WERI-Rb-1 (cell line): ENCODE measurements at regions not wholly inside any gene's neighbourhood (a gene's known extent, or its start where the extent isn't known, plus 50 kb on each side); places are given as distances from the start of the nearest gene placed in this dataset.

Source experiments
- DNase-seq: peaks from one replicate; pipeline ENCODE4 v3.0.0-alpha.2; 2020
- H3K27ac ChIP-seq: fragments of 250-450 bp; sonication (Bioruptor Pico); 2 replicates; pipeline ENCODE4 v1.5.1; 2020; ENCODE audit warnings: mild to moderate bottlenecking, moderate library complexity
- H3K27me3 ChIP-seq: fragments of 250-450 bp; sonication (Bioruptor Pico); 2 replicates; pipeline ENCODE4 v1.5.1; 2021; ENCODE audit warnings: mild to moderate bottlenecking, low read depth, moderate library complexity; ENCODE audit not compliant: insufficient read depth, severe bottlenecking
- H3K36me3 ChIP-seq: fragments of 250-450 bp; sonication (Bioruptor Pico); 2 replicates; pipeline ENCODE4 v1.5.1; 2020; ENCODE audit warnings: mild to moderate bottlenecking, moderate library complexity
- H3K4me3 ChIP-seq: 2 replicates; pipeline ENCODE4 v1.5.1; 2011; ENCODE audit warnings: low read depth, mild to moderate bottlenecking, control low read depth, low read length
- H3K9me3 ChIP-seq: fragments of 250-450 bp; sonication (Bioruptor Pico); 2 replicates; pipeline ENCODE4 v1.5.1; 2021; ENCODE audit warnings: mild to moderate bottlenecking, moderate library complexity; ENCODE audit not compliant: severe bottlenecking
- TF ChIP-seq, protein P1 (sequence below): IDR thresholded peaks from 2 replicates; pipeline ENCODE4 v1.5.1; 2011; ENCODE audit warnings: low read depth, mild to moderate bottlenecking, control low read depth, inconsistent platforms, low read length

DNA sequence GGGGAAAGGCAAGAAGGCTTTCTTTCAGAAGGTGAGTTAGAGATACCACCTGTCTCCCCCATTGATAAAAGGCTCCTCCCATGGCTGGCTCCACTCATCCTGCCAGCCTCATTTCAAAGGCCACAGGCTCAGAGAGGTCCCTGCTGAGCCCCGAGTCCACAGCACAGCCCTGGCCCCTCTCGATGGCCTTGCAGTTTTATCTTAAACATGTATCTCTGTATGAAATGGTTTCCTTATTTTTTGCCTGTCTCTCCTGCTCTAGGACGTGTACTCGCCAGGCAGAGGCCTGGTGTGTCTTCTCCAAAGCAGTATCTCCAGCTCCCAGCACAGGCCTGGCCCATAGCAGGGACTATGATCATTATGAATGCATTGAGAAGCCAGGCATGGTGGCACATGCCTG, 160.5 kb upstream of the NSMCE3 start:
- Histone ChIP-seq H3K9me3 (no peaks in the 10 kb centered on the region), H3K27ac (no peak overlapping the region), H3K27me3 (peaks cover 92% of the 10 kb centered on the region), H3K4me3 (no peak overlapping the region), H3K36me3 (no peaks in the 10 kb centered on the region)
- TF ChIP-seq, protein P1, sequence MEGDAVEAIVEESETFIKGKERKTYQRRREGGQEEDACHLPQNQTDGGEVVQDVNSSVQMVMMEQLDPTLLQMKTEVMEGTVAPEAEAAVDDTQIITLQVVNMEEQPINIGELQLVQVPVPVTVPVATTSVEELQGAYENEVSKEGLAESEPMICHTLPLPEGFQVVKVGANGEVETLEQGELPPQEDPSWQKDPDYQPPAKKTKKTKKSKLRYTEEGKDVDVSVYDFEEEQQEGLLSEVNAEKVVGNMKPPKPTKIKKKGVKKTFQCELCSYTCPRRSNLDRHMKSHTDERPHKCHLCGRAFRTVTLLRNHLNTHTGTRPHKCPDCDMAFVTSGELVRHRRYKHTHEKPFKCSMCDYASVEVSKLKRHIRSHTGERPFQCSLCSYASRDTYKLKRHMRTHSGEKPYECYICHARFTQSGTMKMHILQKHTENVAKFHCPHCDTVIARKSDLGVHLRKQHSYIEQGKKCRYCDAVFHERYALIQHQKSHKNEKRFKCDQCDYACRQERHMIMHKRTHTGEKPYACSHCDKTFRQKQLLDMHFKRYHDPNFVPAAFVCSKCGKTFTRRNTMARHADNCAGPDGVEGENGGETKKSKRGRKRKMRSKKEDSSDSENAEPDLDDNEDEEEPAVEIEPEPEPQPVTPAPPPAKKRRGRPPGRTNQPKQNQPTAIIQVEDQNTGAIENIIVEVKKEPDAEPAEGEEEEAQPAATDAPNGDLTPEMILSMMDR = no peak
- DNase-seq = no peak

DNA sequence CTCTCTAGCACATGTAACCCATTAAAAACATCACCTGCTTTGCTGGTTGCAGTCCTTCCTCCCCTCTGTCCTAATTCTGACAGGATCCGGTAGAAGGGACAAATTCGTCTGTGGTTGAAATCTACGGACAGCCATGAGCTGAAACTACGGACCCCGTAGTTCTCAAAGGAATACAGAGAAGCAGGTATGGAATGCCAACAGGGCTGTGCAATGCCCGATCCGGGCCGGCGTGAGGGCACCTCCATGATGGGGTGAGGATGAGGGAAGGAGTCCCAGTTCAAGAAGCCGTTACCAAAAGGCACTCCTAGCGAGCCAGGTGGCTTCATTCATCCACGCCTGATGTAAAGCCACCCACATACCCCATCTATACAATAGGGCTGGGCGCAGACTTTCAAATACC, 160.0 kb upstream of the NSMCE3 start:
- TF ChIP-seq, protein P1 = no peak
- DNase-seq = no peak
- Histone ChIP-seq H3K4me3 (no peak overlapping the region), H3K9me3 (no peaks in the 10 kb centered on the region), H3K27me3 (peaks cover 91% of the 10 kb centered on the region), H3K36me3 (no peaks in the 10 kb centered on the region), H3K27ac (no peak overlapping the region)

DNA sequence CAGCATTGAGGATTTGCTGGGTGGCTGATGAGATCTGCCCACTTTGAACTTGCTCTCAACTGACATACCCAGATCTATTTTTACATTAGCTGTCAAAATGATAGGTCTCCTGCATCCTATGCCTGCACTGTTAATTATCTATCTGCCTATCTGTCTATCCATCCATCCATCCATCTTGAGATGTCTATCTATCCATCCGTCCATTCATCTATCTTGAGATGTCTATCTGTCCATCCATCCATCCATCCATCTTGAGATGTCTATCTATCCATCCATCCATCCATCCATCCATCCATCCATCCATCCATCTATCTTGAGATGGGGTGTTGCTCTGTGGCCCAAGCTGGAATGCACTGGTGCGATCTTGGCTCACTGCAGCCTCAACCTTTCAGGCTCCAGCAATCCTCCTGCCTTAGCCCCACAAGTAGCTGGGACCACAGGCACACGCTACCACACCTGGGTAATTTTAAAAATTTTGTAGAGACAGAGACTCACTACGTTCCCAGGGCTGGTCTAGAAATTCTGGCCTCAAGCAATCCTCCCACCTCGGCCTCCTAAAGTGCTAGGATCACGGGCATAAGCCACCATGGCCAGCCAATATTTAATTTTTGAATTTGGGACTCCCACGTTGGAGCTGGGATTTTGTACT, 159.4 kb upstream of the NSMCE3 start:
- TF ChIP-seq, protein P1 = no peak
- H3K36me3 ChIP-seq = no peaks in the 10 kb centered on the region
- H3K27me3 ChIP-seq = peaks cover 91% of the 10 kb centered on the region
- peaks cover 3% of the 10 kb centered on the region for H3K9me3 ChIP-seq
- H3K27ac ChIP-seq = no peak overlapping the region
- no peak for DNase-seq
- no peak overlapping the region for H3K4me3 ChIP-seq

DNA sequence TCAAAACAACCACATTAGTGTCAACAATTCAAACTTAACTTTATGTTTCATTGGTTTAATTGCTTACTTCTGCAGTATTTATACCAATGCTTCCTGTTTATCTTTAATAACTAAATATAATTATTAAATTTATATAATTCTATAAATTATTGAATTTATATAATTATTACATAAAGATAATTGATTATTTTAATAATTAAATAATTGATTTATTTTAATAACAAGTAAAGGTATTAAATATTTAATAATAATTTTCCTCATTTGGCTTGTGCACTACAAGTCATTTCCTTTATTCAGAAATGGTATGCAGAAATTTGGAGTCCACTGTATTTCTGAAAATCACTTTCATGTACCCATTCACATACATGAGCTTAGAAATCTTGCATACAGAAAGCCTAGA, 156.2 kb upstream of the NSMCE3 start:
- DNase-seq = no peak
- H3K4me3 ChIP-seq = no peak overlapping the region
- H3K27ac ChIP-seq = no peak overlapping the region
- peaks cover 79% of the 10 kb centered on the region for H3K27me3 ChIP-seq
- H3K36me3 ChIP-seq = no peaks in the 10 kb centered on the region
- H3K9me3 ChIP-seq = peaks cover 4% of the 10 kb centered on the region
- TF ChIP-seq, protein P1 = no peak

DNA sequence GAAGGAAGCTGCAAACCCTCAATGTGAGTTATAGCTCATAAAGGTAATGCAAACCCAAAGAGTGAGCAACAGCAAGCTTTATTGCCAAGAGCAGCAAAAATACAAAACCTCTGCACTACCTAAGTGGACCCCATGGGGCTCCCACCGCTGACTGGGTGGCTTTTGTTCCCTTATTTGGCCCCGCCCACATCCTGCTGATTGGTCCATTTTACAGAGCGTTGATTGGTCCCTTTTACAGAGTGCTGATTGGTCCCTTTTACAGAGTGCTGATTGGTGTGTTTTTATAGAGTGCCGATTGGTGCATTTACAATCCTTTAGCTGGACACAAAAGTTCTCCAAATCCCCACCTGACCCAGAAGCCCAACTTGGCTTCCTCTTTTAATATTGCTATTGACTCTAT, 154.5 kb upstream of the NSMCE3 start:
- peaks cover 79% of the 10 kb centered on the region for H3K27me3 ChIP-seq
- H3K4me3 ChIP-seq = no peak overlapping the region
- H3K27ac ChIP-seq = no peak overlapping the region
- TF ChIP-seq, protein P1 = no peak
- H3K9me3 ChIP-seq = peaks cover 4% of the 10 kb centered on the region
- no peaks in the 10 kb centered on the region for H3K36me3 ChIP-seq
- DNase-seq = no peak

DNA sequence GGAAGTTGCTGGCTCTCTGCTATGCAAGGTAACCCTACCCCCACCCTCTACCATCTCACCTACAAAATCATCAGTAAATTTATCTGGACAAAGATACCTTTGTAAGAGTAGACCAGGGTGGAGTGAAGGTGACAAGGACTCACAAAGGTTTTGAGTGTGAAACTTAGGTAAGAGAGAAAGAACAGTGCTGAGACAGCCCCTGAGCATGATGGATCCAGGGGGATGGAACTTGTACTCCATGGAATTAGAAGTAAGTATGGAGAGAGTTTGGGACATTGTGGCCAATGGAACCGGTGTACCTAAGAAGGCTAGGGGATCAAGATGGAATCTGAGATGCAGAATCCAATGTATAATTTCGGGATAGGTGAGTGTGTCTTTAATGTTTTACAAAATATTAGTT, 153.0 kb upstream of the NSMCE3 start:
- Histone ChIP-seq H3K4me3 (no peak overlapping the region), H3K27me3 (peaks cover 75% of the 10 kb centered on the region), H3K36me3 (no peaks in the 10 kb centered on the region), H3K9me3 (peaks cover 4% of the 10 kb centered on the region), H3K27ac (no peak overlapping the region)
- no peak for DNase-seq
- TF ChIP-seq, protein P1 = no peak
